H9 (cell line): ENCODE measurements at regions not wholly inside any gene's neighbourhood (a gene's known extent, or its start where the extent isn't known, plus 50 kb on each side); places are given as distances from the start of the nearest gene placed in this dataset.

Source experiments
- DNase-seq: peaks from one replicate; pipeline ENCODE4 v3.0.0-alpha.2; 2017
- H2AFZ ChIP-seq: one replicate; pipeline ENCODE4 v1.6.1; 2013; ENCODE audit warnings: mild to moderate bottlenecking, low read length, control low read depth, moderate library complexity
- H2AK5ac ChIP-seq: 2 replicates; pipeline ENCODE4 v1.6.1; 2013; ENCODE audit warnings: low read length, control low read depth, mixed read lengths; ENCODE audit not compliant: insufficient read length
- H2BK120ac ChIP-seq: one replicate; pipeline ENCODE4 v1.6.1; 2013; ENCODE audit warnings: low read depth, mild to moderate bottlenecking, low read length, control low read depth, inconsistent platforms; ENCODE audit not compliant: poor library complexity, severe bottlenecking
- H2BK12ac ChIP-seq: 2 replicates; pipeline ENCODE4 v1.6.1; 2013; ENCODE audit warnings: low read length, control low read depth, mixed read lengths, low read depth; ENCODE audit not compliant: insufficient read length
- H2BK15ac ChIP-seq: 2 replicates; pipeline ENCODE4 v1.6.1; 2013; ENCODE audit warnings: low read depth, low read length, control low read depth
- H2BK20ac ChIP-seq: one replicate; pipeline ENCODE4 v1.6.1; 2013; ENCODE audit warnings: low read depth, mild to moderate bottlenecking, low read length, control low read depth, inconsistent platforms; ENCODE audit not compliant: poor library complexity, severe bottlenecking
- H2BK5ac ChIP-seq: 2 replicates; pipeline ENCODE4 v1.6.1; 2013; ENCODE audit warnings: low read length, control low read depth, mixed read lengths; ENCODE audit not compliant: insufficient read length
- H3K14ac ChIP-seq: 2 replicates; pipeline ENCODE4 v1.6.1; 2013; ENCODE audit warnings: low read length, control low read depth; ENCODE audit not compliant: insufficient read depth
- H3K18ac ChIP-seq: 2 replicates; pipeline ENCODE4 v1.6.1; 2013; ENCODE audit warnings: low read depth, mild to moderate bottlenecking, mixed read lengths, low read length, control low read depth; ENCODE audit not compliant: insufficient read length
- H3K23ac ChIP-seq: 2 replicates; pipeline ENCODE4 v1.6.1; 2013; ENCODE audit warnings: low read length, control low read depth, mixed read lengths, low read depth; ENCODE audit not compliant: insufficient read length
- H3K23me2 ChIP-seq: 2 replicates; pipeline ENCODE4 v1.6.1; 2013; ENCODE audit warnings: low read depth, mild to moderate bottlenecking, mixed read lengths, low read length, control low read depth; ENCODE audit not compliant: insufficient read length, poor library complexity, severe bottlenecking
- H3K27ac ChIP-seq: 2 replicates; pipeline ENCODE4 v1.5.1; 2013; ENCODE audit warnings: low read length, control low read depth, mixed read lengths, low read depth; ENCODE audit not compliant: insufficient read length
- H3K27me3 ChIP-seq: 2 replicates; pipeline ENCODE4 v1.6.1; 2013; ENCODE audit warnings: low read length, control low read depth, inconsistent platforms; ENCODE audit not compliant: insufficient read depth
- H3K4ac ChIP-seq: 2 replicates; pipeline ENCODE4 v1.6.1; 2013; ENCODE audit warnings: low read depth, mild to moderate bottlenecking, control low read depth, inconsistent platforms, low read length, moderate library complexity
- H3K4me1 ChIP-seq: 2 replicates; pipeline ENCODE4 v1.6.1; 2013; ENCODE audit warnings: low read length, control low read depth, inconsistent platforms; ENCODE audit not compliant: insufficient read depth
- H3K4me2 ChIP-seq: 2 replicates; pipeline ENCODE4 v1.6.1; 2013; ENCODE audit warnings: low read length, control low read depth, mixed read lengths; ENCODE audit not compliant: insufficient read length, insufficient read depth
- H3K56ac ChIP-seq: 2 replicates; pipeline ENCODE4 v1.6.1; 2013; ENCODE audit warnings: low read depth, mild to moderate bottlenecking, mixed read lengths, low read length, control low read depth; ENCODE audit not compliant: insufficient read length
- H3K79me1 ChIP-seq: 2 replicates; pipeline ENCODE4 v1.6.1; 2013; ENCODE audit warnings: low read depth, mild to moderate bottlenecking, moderate library complexity, low read length, control low read depth, inconsistent platforms; ENCODE audit not compliant: insufficient read depth, poor library complexity, severe bottlenecking
- H3K79me2 ChIP-seq: 2 replicates; pipeline ENCODE4 v1.6.1; 2013; ENCODE audit warnings: low read length, control low read depth, inconsistent platforms; ENCODE audit not compliant: insufficient read depth
- H3K9ac ChIP-seq: 2 replicates; pipeline ENCODE4 v1.6.1; 2013; ENCODE audit warnings: low read length, control low read depth, mixed read lengths; ENCODE audit not compliant: insufficient read length; ENCODE audit errors: extremely low read depth
- H3K9me3 ChIP-seq: one replicate; pipeline ENCODE4 v1.6.1; 2013; ENCODE audit warnings: low read depth, low read length, inconsistent platforms; ENCODE audit not compliant: control insufficient read depth
- H3T11ph ChIP-seq: one replicate; pipeline ENCODE4 v1.6.1; 2013; ENCODE audit warnings: mild to moderate bottlenecking, low read length, control low read depth, inconsistent platforms
- H4K20me1 ChIP-seq: one replicate; pipeline ENCODE4 v1.6.1; 2013; ENCODE audit not compliant: control insufficient read depth, insufficient read length, insufficient read depth
- H4K5ac ChIP-seq: 2 replicates; pipeline ENCODE4 v1.6.1; 2013; ENCODE audit warnings: low read depth, mild to moderate bottlenecking, mixed read lengths, low read length, control low read depth; ENCODE audit not compliant: insufficient read length
- H4K8ac ChIP-seq: replicated peaks from 2 replicates; pipeline ENCODE4 v1.6.1; 2013; ENCODE audit warnings: low read length, control low read depth, mixed read lengths, low read depth; ENCODE audit not compliant: insufficient read length
- H4K91ac ChIP-seq: 2 replicates; pipeline ENCODE4 v1.6.1; 2013; ENCODE audit warnings: low read depth, mild to moderate bottlenecking, moderate library complexity, mixed read lengths, low read length, control low read depth; ENCODE audit not compliant: insufficient read length
- H3K27ac Mint-ChIP-seq, 3 experiments: 2 replicates in 2 of 3; 3 replicates in 1 of 3; pipeline ENCODE4 v1.8.0; 2020 to 2021; ENCODE audit warnings: mixed read lengths in 3 of 3, mild to moderate bottlenecking in 1 of 3, moderate library complexity in 1 of 3
- H3K27me3 Mint-ChIP-seq: 2 replicates; pipeline ENCODE4 v1.8.0; 2021; ENCODE audit warnings: low read depth, mild to moderate bottlenecking, moderate library complexity, mixed read lengths
- H3K36me3 Mint-ChIP-seq, 3 experiments: 2 replicates in 2 of 3; 3 replicates in 1 of 3; pipeline ENCODE4 v1.8.0; 2020 to 2021; ENCODE audit warnings: low read depth in 3 of 3, mixed read lengths in 3 of 3; ENCODE audit not compliant: insufficient read depth in 1 of 3
- H3K4me1 Mint-ChIP-seq, 2 experiments: 2 replicates each; pipeline ENCODE4 v1.8.0; 2020; ENCODE audit warnings: mixed read lengths in 2 of 2
- H3K4me3 Mint-ChIP-seq, 2 experiments: 2 replicates in 1 of 2; 3 replicates in 1 of 2; pipeline ENCODE4 v1.8.0; 2020 to 2021; ENCODE audit warnings: mild to moderate bottlenecking in 2 of 2, mixed read lengths in 2 of 2, moderate library complexity in 1 of 2
- H3K9me3 Mint-ChIP-seq, 2 experiments: 2 replicates in 1 of 2; 3 replicates in 1 of 2; pipeline ENCODE4 v1.8.0; 2020; ENCODE audit warnings: mild to moderate bottlenecking in 2 of 2, mixed read lengths in 2 of 2, moderate library complexity in 1 of 2
- CTCF ChIP-seq: fragments of 200-600 bp; sonication (generic); conservative IDR thresholded peaks from 3 replicates; pipeline ENCODE4 v1.8.0; 2021; ENCODE audit warnings: antibody characterized with exemption, mild to moderate bottlenecking
- WGBS: extraction: QIAGEN DNeasy Blood & Tissue Kit; methylation state at CpG from one replicate; pipeline ENCODE4 v1.1.7; 2013; ENCODE audit warnings: missing lambda C conversion rate, low lambda C conversion rate, mixed read lengths; ENCODE audit not compliant: insufficient read length; ENCODE audit errors: extremely low coverage; 5-methylcytosine and 5-hydroxymethylcytosine counted together

GRCh38 chr14:45377166-45377565, 124.2 kb upstream of the MIS18BP1 start:
- Histone ChIP-seq H2BK20ac (no peak overlapping the region), H4K5ac (no peak overlapping the region)

More at GRCh38 chr14:45377166-45377565, 124.2 kb upstream of the MIS18BP1 start:
- Histone ChIP-seq H3K18ac (no peak overlapping the region), H2AK5ac (no peak overlapping the region), H3K27ac (no peak overlapping the region), H2AFZ (no peak overlapping the region), H4K20me1 (no peaks in the 10 kb centered on the region), H3K4me1 (peaks cover 3% of the 10 kb centered on the region; the same call in 1 of the 2 replicates), H3K4me2 (no peak overlapping the region), H3K79me2 (no peaks in the 10 kb centered on the region), H2BK120ac (no peak overlapping the region), H2BK12ac (no peak overlapping the region), H3K9ac (no peak overlapping the region), H3T11ph (no peak overlapping the region), H2BK5ac (no peak overlapping the region), H3K9me3 (no peaks in the 10 kb centered on the region), H3K79me1 (no peaks in the 10 kb centered on the region), H2BK15ac (no peak overlapping the region), H3K56ac (no peak overlapping the region), H4K91ac (no peak overlapping the region), H3K23ac (no peak overlapping the region), H3K27me3 (no peaks in the 10 kb centered on the region), H3K4ac (no peak overlapping the region), H3K23me2 (no peaks in the 10 kb centered on the region), H3K14ac (no peak overlapping the region), H4K8ac (no peak overlapping the region)
- no peak overlapping the region for H3K4me3 Mint-ChIP-seq
- H3K27ac Mint-ChIP-seq, result no peak overlapping the region
- no peak for TF ChIP-seq CTCF
- H3K9me3 Mint-ChIP-seq, result no peaks in the 10 kb centered on the region
- H3K27me3 Mint-ChIP-seq, result no peaks in the 10 kb centered on the region
- no peaks in the 10 kb centered on the region for H3K36me3 Mint-ChIP-seq
- no CpG with 5 or more reads among the region's 2 CpGs for WGBS
- peaks cover 5 to 6% of the 10 kb centered on the region in 2 experiments for H3K4me1 Mint-ChIP-seq
- DNase-seq, result no peak
